Pancreas (tissue), 10 donors: ENCODE measurements at regions not wholly inside any gene's neighbourhood (a gene's known extent, or its start where the extent isn't known, plus 50 kb on each side); places are given as distances from the start of the nearest gene placed in this dataset.

ENCODE experiments used
- ATAC-seq, 4 donors: fragments of 200-7000 bp; cut with Tn5 transposase; one replicate each; pipeline versions ENCODE4 v1.8.0 to v1.9.1; 2020; ENCODE audit warnings: mild to moderate bottlenecking in 4 of 4, moderate library complexity in 4 of 4
- DNase-seq, 6 donors: peaks; one replicate each; pipeline ENCODE4 v3.0.0-alpha.2; 2020
- FAIRE-seq: peaks from 2 replicates; lab custom pipeline; 2012; peaks lifted over from hg19 to GRCh38; lab: Jason Lieb, UNC
- H3K27ac ChIP-seq, 4 donors: fragments of 200-600 bp; sonication (generic); 1 replicate in 3 of 4; 2 replicates in 1 of 4; pipeline versions ENCODE4 v1.5.0 to v1.8.0; 2020
- H3K27me3 ChIP-seq, 4 donors: fragments of 200-600 bp; one replicate each; pipeline ENCODE4 v1.8.0; 2021
- H3K36me3 ChIP-seq, 3 donors: fragments of 200-600 bp; sonication (generic) in 1 of 3; one replicate each; pipeline versions ENCODE4 v1.5.0 to v1.8.0; 2020 to 2021
- H3K4me1 ChIP-seq, 3 donors: fragments of 200-600 bp; one replicate each; pipeline ENCODE4 v1.8.0; 2021
- H3K4me3 ChIP-seq, 4 donors: fragments of 200-600 bp; sonication (generic) in 2 of 4; one replicate each; pipeline versions ENCODE4 v1.5.0 to v1.8.0; 2020 to 2021
- H3K9me3 ChIP-seq, 4 donors: fragments of 200-600 bp; one replicate each; pipeline ENCODE4 v1.8.0; 2021
- WGBS, 2 donors: extraction: QIAGEN DNeasy Blood & Tissue Kit; methylation state at CpG; one replicate each; pipeline ENCODE4 v1.1.7; 2013; 5-methylcytosine and 5-hydroxymethylcytosine counted together
- intact Hi-C, 3 donors: fragments of 100-400 bp; cut with DNase I; formaldehyde crosslinking; loops; one replicate each; pipeline versions ENCODE4 v1.11.1 to v1.14.2; 2022
- TF ChIP-seq, protein P1 (sequence below), 4 donors: fragments of 200-600 bp; sonication (generic) in 3 of 4; IDR thresholded peaks; one replicate each; pipeline versions ENCODE4 v1.5.0 to v1.8.0; 2021; ENCODE audit warnings: antibody characterized with exemption in 4 of 4
- donor health status: healthy with polysubstance abuse.
- donor health status: DM: no; HTN: no; CAD: no; lungs with moderate emphysema.
- donor health status: DM: no; HTN: no; CAD: no.
- donor health status: control.
- donor health status: control.
- donor health status: Bipolar disorder and iron deficiency.
- donor health status: DM: yes; HTN: yes; CAD: no.
- donor health status: DM: no; HTN: no; CAD: no.
- donor health status: DM: no; HTN: no; CAD: no.
- donor health status: DM: yes; HTN: yes; CAD: no.

GRCh38 chr14:30340495-30340894, 218.5 kb upstream of the G2E3 start:
- FAIRE-seq: no peak

GRCh38 chr14:30345511-30345910, 213.4 kb upstream of the G2E3 start:
- TF ChIP-seq, protein P1, sequence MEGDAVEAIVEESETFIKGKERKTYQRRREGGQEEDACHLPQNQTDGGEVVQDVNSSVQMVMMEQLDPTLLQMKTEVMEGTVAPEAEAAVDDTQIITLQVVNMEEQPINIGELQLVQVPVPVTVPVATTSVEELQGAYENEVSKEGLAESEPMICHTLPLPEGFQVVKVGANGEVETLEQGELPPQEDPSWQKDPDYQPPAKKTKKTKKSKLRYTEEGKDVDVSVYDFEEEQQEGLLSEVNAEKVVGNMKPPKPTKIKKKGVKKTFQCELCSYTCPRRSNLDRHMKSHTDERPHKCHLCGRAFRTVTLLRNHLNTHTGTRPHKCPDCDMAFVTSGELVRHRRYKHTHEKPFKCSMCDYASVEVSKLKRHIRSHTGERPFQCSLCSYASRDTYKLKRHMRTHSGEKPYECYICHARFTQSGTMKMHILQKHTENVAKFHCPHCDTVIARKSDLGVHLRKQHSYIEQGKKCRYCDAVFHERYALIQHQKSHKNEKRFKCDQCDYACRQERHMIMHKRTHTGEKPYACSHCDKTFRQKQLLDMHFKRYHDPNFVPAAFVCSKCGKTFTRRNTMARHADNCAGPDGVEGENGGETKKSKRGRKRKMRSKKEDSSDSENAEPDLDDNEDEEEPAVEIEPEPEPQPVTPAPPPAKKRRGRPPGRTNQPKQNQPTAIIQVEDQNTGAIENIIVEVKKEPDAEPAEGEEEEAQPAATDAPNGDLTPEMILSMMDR (IDR thresholded peaks at IDR 0.05): no peak
- no peak for FAIRE-seq

More at GRCh38 chr14:30340495-30340894, 218.5 kb upstream of the G2E3 start:
- Histone ChIP-seq H3K36me3 (no peaks in the 10 kb centered on the region), H3K27ac (no peak overlapping the region), H3K4me1 (no peaks in the 10 kb centered on the region), H3K9me3 (no peaks in the 10 kb centered on the region), H3K27me3 (no peaks in the 10 kb centered on the region), H3K4me3 (no peak overlapping the region)
- intact Hi-C loops: no loop called here
- 92% methylated on average over 1 of the region's 1 CpG for WGBS, 2 donors
- ATAC-seq: no peak
- no peak for DNase-seq
- TF ChIP-seq, protein P1 (IDR thresholded peaks at IDR 0.05): no peak

DNA sequence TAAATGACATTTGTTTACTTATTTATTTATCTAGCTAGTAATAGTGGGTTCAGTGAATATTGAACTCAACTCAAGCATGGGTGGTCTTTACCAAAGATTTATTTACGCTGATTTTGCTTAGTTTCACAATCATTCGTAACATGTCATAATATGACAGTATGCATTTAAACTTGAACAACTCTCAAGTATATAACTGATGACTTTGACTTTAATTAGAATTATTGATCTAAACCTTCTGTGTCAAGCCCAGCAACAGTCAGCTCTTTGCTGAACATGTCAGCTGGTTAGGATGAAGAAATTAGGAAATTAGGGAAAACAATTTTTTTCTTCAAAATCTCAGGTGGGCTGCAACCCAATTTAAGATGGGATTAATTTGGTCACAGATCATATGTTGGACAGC, 210.5 kb upstream of the G2E3 start:
- FAIRE-seq (no peak), ATAC-seq (no peak), DNase-seq (no peak)
- 93 to 97% methylated on average over 2 of the region's 2 CpGs for WGBS, 2 donors
- Histone ChIP-seq H3K27ac (no peak overlapping the region), H3K36me3 (no peaks in the 10 kb centered on the region), H3K4me1 (no peaks in the 10 kb centered on the region), H3K4me3 (no peak overlapping the region), H3K27me3 (no peaks in the 10 kb centered on the region), H3K9me3 (no peaks in the 10 kb centered on the region)
- TF ChIP-seq, protein P1 (IDR thresholded peaks at IDR 0.05): no peak
- intact Hi-C loops: no loop called here

More at GRCh38 chr14:30345511-30345910, 213.4 kb upstream of the G2E3 start:
- H3K36me3 ChIP-seq: no peaks in the 10 kb centered on the region
- ATAC-seq (no peak), DNase-seq (no peak)
- H3K4me3 ChIP-seq: no peak overlapping the region
- H3K4me1 ChIP-seq: no peaks in the 10 kb centered on the region
- intact Hi-C loops: no loop called here
- no peak overlapping the region for H3K27ac ChIP-seq
- no peaks in the 10 kb centered on the region for H3K9me3 ChIP-seq
- no peaks in the 10 kb centered on the region for H3K27me3 ChIP-seq
- 70 to 77% methylated on average over 1 of the region's 1 CpG for WGBS, 2 donors

DNA sequence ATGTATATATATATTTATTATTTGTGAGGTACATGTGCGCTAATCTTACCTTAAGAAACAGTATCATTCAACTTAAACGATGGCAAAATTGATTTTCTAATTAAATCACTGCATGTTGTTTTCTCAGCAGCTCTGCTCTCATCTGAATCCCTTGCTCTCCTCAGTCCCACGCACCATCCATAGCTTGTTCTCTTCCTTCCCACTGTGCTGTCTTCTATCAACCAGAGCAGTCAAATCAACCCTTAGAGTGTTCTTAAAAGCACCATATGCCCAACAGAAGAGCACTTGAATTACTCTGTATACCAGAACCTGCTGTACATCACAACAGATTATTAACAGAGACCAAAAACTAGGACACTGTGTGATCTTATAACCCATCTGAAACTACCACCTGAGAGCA, 209.4 kb upstream of the G2E3 start:
- FAIRE-seq: no peak
- no peak for ATAC-seq
- Histone ChIP-seq H3K27me3 (no peaks in the 10 kb centered on the region), H3K4me3 (no peak overlapping the region), H3K27ac (no peak overlapping the region), H3K36me3 (no peaks in the 10 kb centered on the region), H3K9me3 (no peaks in the 10 kb centered on the region), H3K4me1 (no peaks in the 10 kb centered on the region)
- TF ChIP-seq, protein P1 (IDR thresholded peaks at IDR 0.05): no peak
- intact Hi-C loops: no loop called here
- WGBS, 2 donors: 69 to 70% methylated on average over 3 of the region's 3 CpGs
- no peak for DNase-seq

DNA sequence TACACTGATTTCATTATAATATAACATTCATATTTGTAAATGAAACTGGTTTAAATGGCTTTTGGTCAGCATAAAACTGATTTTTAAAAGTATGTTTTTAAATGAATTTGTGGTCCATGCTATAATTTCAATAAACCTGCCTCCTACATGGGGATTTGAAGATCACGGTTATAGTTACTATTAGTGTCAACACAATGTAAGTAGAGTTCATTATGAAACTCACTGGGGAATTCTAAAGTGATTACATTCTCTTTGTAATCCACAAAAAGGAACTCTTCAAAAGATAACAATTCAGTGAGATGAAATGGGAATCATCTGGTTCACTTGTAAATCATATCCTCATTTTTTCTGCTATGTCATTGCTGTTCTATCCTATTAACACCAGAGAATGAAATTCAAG, 204.5 kb upstream of the G2E3 start:
- Histone ChIP-seq H3K36me3 (no peaks in the 10 kb centered on the region), H3K27me3 (no peaks in the 10 kb centered on the region), H3K9me3 (no peaks in the 10 kb centered on the region), H3K4me1 (no peaks in the 10 kb centered on the region), H3K27ac (no peak overlapping the region), H3K4me3 (no peak overlapping the region)
- WGBS, 2 donors: 83 to 90% methylated on average over 1 of the region's 1 CpG
- no peak for ATAC-seq
- FAIRE-seq: no peak
- DNase-seq: no peak
- TF ChIP-seq, protein P1 (IDR thresholded peaks at IDR 0.05): no peak
- intact Hi-C loops: no loop called here
